ENCODE measurements at regions not wholly inside any gene's neighbourhood (a gene's known extent, or its start where the extent isn't known, plus 50 kb on each side); places are given as distances from the start of the nearest gene placed in this dataset.

GRCh38 chr4:180207921-180208320 is 2035.3 kb upstream of the TENM3 start:
- TF ChIP-seq POLR2A (IDR thresholded peaks at IDR 0.05; ENCODE audit: low read length) (no peak), GATA1 (IDR thresholded peaks at IDR 0.05; ENCODE audit: low read depth, low read length) (no peak)

Measured in erythroblast (primary cell).